ENCODE measurements at regions not wholly inside any gene's neighbourhood (a gene's known extent, or its start where the extent isn't known, plus 50 kb on each side); places are given as distances from the start of the nearest gene placed in this dataset.
A peak's percentile ranks its signal among the peaks of the same experiment; 100 is the strongest.

DNA sequence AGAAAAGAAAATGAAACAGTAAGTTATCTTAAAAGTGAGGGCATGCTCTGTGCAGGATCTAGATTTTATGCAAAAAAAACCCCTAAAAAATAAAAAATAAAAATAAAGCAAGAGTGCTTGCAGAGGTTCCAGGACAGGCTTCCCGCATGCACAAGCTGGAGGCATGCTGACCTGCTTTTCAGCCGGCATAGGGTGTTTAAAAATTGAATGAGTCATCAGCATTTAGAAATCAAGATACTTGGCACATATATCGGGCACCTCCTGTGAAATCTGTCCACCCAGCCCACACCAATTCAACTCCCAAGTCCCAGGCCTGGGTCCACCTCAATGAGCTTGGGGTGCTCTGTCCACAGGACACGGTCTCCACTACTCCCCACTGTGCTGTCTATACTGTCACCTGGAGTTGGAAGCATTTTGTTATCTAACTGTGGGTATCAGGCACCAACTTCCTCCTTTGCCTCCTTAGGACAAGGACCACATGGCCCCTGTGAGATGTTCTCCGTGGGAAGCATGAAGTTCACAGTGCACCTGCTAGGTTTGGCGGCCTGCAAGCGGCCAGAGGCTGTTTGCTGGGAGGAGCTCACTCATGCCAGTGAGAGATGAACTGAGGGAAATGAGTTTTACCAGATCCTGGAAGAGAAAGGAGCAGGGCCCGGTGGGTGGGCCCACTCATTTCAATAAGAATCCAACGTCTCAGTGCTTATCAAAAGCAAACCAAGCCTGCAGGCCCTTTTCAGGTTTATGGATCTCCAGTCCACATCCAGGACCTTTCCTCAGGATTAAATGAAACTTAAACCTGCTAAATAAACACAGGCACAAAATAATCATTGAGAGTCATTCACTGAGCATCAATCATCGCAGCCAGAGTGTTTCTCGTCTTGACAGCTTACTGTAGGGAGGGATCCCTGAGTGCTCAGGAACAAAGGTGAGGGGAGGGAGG, 121.1 kb downstream of the FOXA2 start:
- H3K4me3 ChIP-seq (ENCODE audit: low read depth, low read length), result no peak overlapping the region
- TF ChIP-seq, protein P1, sequence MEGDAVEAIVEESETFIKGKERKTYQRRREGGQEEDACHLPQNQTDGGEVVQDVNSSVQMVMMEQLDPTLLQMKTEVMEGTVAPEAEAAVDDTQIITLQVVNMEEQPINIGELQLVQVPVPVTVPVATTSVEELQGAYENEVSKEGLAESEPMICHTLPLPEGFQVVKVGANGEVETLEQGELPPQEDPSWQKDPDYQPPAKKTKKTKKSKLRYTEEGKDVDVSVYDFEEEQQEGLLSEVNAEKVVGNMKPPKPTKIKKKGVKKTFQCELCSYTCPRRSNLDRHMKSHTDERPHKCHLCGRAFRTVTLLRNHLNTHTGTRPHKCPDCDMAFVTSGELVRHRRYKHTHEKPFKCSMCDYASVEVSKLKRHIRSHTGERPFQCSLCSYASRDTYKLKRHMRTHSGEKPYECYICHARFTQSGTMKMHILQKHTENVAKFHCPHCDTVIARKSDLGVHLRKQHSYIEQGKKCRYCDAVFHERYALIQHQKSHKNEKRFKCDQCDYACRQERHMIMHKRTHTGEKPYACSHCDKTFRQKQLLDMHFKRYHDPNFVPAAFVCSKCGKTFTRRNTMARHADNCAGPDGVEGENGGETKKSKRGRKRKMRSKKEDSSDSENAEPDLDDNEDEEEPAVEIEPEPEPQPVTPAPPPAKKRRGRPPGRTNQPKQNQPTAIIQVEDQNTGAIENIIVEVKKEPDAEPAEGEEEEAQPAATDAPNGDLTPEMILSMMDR (conservative IDR thresholded peaks at IDR 0.05; ENCODE audit: low read depth, low read length), result no peak
- peak; percentile 1 for DNase-seq (ENCODE audit: low read depth)

DNA sequence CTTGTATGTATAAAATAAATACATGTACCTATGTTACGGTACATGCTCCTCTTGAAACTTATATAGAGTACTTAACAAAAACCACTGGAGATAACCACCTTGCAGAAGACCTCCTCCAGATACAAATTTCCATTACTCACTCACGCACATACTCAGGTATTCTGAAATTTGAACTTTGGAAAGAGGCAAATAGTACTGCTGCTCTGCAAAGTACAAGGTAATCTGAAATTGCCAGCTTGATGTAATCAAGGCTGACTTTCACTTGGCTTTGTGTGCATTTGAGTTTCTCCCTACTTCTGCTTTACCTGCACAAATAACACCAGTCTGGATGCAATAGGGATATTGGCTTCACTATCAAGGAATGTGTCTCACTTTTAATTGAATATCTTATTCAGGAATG, 123.6 kb downstream of the FOXA2 start:
- no peak for DNase-seq (ENCODE audit: low read depth)
- TF ChIP-seq, protein P1 (conservative IDR thresholded peaks at IDR 0.05; ENCODE audit: low read depth, low read length), result no peak
- H3K4me3 ChIP-seq (ENCODE audit: low read depth, low read length), result no peak overlapping the region

DNA sequence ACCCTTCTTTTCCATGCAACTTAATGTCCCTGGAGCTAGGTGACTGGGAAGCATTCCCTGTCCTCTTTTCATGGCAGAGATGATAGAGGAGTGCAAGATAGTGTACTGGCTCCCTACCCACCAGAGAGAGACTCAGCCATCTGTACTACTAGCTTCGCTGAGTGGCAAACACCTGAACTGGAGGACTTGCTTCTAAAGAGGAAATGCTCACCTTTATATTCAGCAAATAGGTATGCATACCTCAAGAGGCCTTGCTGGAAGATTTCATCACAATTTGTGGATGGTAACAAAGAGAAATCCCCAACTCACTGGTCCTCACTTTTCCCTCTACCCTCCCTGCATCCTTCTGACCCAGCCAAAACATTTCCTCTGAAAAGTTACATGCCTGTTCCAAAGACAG, 124.1 kb downstream of the FOXA2 start:
- DNase-seq (ENCODE audit: low read depth), result no peak
- TF ChIP-seq, protein P1 (conservative IDR thresholded peaks at IDR 0.05; ENCODE audit: low read depth, low read length), result no peak
- H3K4me3 ChIP-seq (ENCODE audit: low read depth, low read length), result no peak overlapping the region

DNA sequence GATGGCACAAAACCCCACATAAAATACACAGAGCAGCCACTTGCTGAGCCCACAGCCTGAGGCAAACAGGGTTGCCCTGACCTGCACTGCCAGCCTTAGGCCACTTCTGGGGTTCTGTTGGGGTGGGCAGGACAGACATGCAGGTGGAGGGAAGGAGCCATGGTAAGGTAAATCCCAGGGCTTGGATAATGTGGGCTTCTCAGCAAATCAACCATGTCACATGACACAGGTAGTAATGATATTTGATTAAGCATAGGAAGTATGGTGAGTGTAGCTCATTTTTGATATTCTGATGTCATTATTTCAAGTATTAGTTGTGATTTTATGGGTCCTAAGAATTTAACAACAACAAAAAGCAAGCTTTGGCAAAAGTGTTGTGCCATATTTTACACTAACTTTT, 124.6 kb downstream of the FOXA2 start:
- DNase-seq (ENCODE audit: low read depth), result no peak
- TF ChIP-seq, protein P1 (conservative IDR thresholded peaks at IDR 0.05; ENCODE audit: low read depth, low read length), result no peak
- no peak overlapping the region for H3K4me3 ChIP-seq (ENCODE audit: low read depth, low read length)

DNA sequence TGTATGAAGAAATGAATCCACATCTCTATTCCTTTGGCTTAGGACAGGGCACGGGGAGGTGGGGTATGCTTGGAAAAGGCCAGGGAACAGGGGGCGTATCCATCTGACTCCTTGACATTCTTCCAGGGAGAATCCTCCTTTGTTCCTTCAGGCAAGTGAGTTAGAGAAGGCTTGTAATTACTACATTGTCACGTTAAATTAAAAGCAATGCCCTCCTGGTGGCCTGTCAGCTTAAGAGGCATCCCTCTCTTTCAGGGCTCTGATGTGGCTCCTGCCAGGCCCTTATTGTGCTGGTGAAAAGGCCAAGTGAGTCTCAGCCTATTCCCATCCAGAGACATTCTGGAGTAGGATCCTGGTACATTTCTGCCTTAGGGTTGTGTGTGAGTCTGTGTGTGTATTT, 128.3 kb downstream of the FOXA2 start:
- no peak overlapping the region for H3K4me3 ChIP-seq (ENCODE audit: low read depth, low read length)
- no peak for DNase-seq (ENCODE audit: low read depth)
- TF ChIP-seq, protein P1 (conservative IDR thresholded peaks at IDR 0.05; ENCODE audit: low read depth, low read length), result no peak

DNA sequence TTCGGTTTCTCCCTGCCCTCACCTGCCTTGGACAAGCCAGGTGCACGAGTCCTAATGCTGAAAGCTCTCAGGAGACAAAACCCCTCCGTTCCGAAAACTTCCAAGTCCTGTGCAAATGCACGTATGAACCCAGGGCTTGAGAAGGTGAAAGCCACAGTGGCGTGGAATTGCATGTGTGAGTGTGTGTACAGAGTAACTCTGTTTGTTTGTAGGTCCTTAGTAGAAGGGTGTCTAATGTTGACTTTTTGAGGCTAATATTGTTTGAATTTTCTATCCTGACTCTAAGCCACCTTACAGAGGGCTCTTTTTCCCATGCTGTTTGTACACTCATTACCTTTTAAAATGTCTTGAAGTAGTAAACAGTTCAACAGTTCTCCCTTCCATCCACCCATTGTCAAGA, 129.1 kb downstream of the FOXA2 start:
- TF ChIP-seq, protein P1 (conservative IDR thresholded peaks at IDR 0.05; ENCODE audit: low read depth, low read length), result no peak
- no peak for DNase-seq (ENCODE audit: low read depth)
- H3K4me3 ChIP-seq (ENCODE audit: low read depth, low read length), result no peak overlapping the region
